Tibial artery (tissue), 4 donors: ENCODE measurements at regions not wholly inside any gene's neighbourhood (a gene's known extent, or its start where the extent isn't known, plus 50 kb on each side); places are given as distances from the start of the nearest gene placed in this dataset.

Experiments used
- DNase-seq, 2 donors: peaks; one replicate each; pipeline ENCODE4 v3.0.0-alpha.2; 2019
- H3K27ac ChIP-seq, 2 donors: fragments of 200-600 bp; sonication (generic) in 1 of 2; 1 replicate in 1 of 2; 2 replicates in 1 of 2; pipeline ENCODE4 v1.5.1; 2018 to 2019; ENCODE audit warnings: mild to moderate bottlenecking in 1 of 2
- H3K27me3 ChIP-seq, 2 donors: fragments of 200-600 bp; sonication (generic) in 1 of 2; one replicate each; pipeline versions ENCODE4 v1.5.1 to v1.6.0; 2016 to 2019
- H3K36me3 ChIP-seq, 3 donors: fragments of 200-600 bp; sonication (generic) in 2 of 3; one replicate each; pipeline ENCODE4 v1.5.1; 2016 to 2019; ENCODE audit warnings: mild to moderate bottlenecking in 2 of 3
- H3K4me1 ChIP-seq, 4 donors: fragments of 200-600 bp; sonication (generic) in 2 of 4; 1 replicate in 3 of 4; 2 replicates in 1 of 4; pipeline ENCODE4 v1.5.1; 2016 to 2019
- H3K4me3 ChIP-seq, 2 donors: fragments of 200-600 bp; sonication (generic) in 1 of 2; 1 replicate in 1 of 2; 2 replicates in 1 of 2; pipeline ENCODE4 v1.5.1; 2018 to 2019; ENCODE audit warnings: mild to moderate bottlenecking in 2 of 2
- H3K9me3 ChIP-seq, 3 donors: fragments of 200-600 bp; sonication (generic) in 1 of 3; one replicate each; pipeline ENCODE4 v1.5.1; 2016 to 2019
- CTCF ChIP-seq, 2 experiments: fragments of 200-600 bp in 1 of 2; fragments of 450-650 bp in 1 of 2; IDR thresholded peaks; one replicate each; pipeline ENCODE4 v1.5.1; 2017 to 2019; ENCODE audit warnings: antibody characterized with exemption in 2 of 2, mild to moderate bottlenecking in 1 of 2, moderate library complexity in 1 of 2
- intact Hi-C: fragments of 100-400 bp; cut with DNase I; formaldehyde crosslinking; loops from one replicate; pipeline ENCODE4 v1.15.0; 2023; ENCODE audit warnings: low total_unique reads

- Histone ChIP-seq H3K4me1 (no peaks in the 10 kb centered on the region), H3K27ac (no peak overlapping the region), H3K9me3 (no peaks in the 10 kb centered on the region), H3K4me3 (no peak overlapping the region), H3K27me3 (no peaks in the 10 kb centered on the region), H3K36me3 (no peaks in the 10 kb centered on the region)
- no peak for DNase-seq
- intact Hi-C loops = no loop called here
- TF ChIP-seq CTCF (IDR thresholded peaks at IDR 0.05) = no peak
Measured at GRCh38 chr4:16450724-16451123, 224.5 kb upstream of the TAPT1 start.

- intact Hi-C loops = no loop called here
- Histone ChIP-seq H3K27me3 (no peaks in the 10 kb centered on the region), H3K36me3 (no peaks in the 10 kb centered on the region), H3K4me3 (no peak overlapping the region), H3K9me3 (no peaks in the 10 kb centered on the region), H3K27ac (no peak overlapping the region), H3K4me1 (no peaks in the 10 kb centered on the region)
- no peak for TF ChIP-seq CTCF (IDR thresholded peaks at IDR 0.05)
- no peak for DNase-seq
Measured at GRCh38 chr4:16450031-16450430, 223.8 kb upstream of the TAPT1 start.

- Histone ChIP-seq H3K36me3 (no peaks in the 10 kb centered on the region), H3K4me1 (no peaks in the 10 kb centered on the region), H3K27me3 (no peaks in the 10 kb centered on the region), H3K27ac (no peak overlapping the region), H3K9me3 (no peaks in the 10 kb centered on the region), H3K4me3 (no peak overlapping the region)
- no peak for TF ChIP-seq CTCF (IDR thresholded peaks at IDR 0.05)
- intact Hi-C loops = no loop called here
- no peak for DNase-seq
Measured at GRCh38 chr4:16449406-16449805, 223.1 kb upstream of the TAPT1 start.

GRCh38 chr4:16448241-16448840 lies 222.1 kb upstream of the TAPT1 start:
- Histone ChIP-seq H3K36me3 (no peaks in the 10 kb centered on the region), H3K9me3 (no peaks in the 10 kb centered on the region), H3K27me3 (no peaks in the 10 kb centered on the region), H3K4me1 (no peaks in the 10 kb centered on the region), H3K27ac (no peak overlapping the region), H3K4me3 (no peak overlapping the region)
- DNase-seq = no peak
- no peak for TF ChIP-seq CTCF (IDR thresholded peaks at IDR 0.05)
- intact Hi-C loops = no loop called here

GRCh38 chr4:16443504-16444088 lies 217.3 kb upstream of the TAPT1 start:
- Histone ChIP-seq H3K9me3 (no peaks in the 10 kb centered on the region), H3K4me1 (no peaks in the 10 kb centered on the region), H3K27ac (no peak overlapping the region), H3K36me3 (no peaks in the 10 kb centered on the region), H3K27me3 (no peaks in the 10 kb centered on the region), H3K4me3 (no peak overlapping the region)
- intact Hi-C loops = no loop called here
- DNase-seq = no peak
- peak; percentile 31 to 51 for TF ChIP-seq CTCF (IDR thresholded peaks at IDR 0.05)
